PC-9 (cell line): ENCODE measurements at regions not wholly inside any gene's neighbourhood (a gene's known extent, or its start where the extent isn't known, plus 50 kb on each side); places are given as distances from the start of the nearest gene placed in this dataset.

Source experiments
- BruUV-seq: library from RNA; stranded (reverse); fragments of 400-500 nt; replicated peaks from 2 replicates; lab custom pipeline; 2021; lab: Mats Ljungman, UMichigan
- CTCF ChIA-PET: fragments of 300-600 bp; sonication (Branson Sonifier 250); formaldehyde crosslinking; loops from one replicate; lab custom pipeline; 2022; ENCODE audit warnings: antibody characterized with exemption; lab: Charles Lee
- POLR2A ChIA-PET: fragments of 300-600 bp; sonication (Branson Sonifier 250); formaldehyde crosslinking; loops from one replicate; lab custom pipeline; 2022; ENCODE audit warnings: antibody characterized with exemption; ENCODE audit not compliant: unreplicated experiment; lab: Charles Lee
- DNase-seq, 2 experiments: peaks; one replicate each; pipeline versions ENCODE4 v3.0.0 to v3.0.0-alpha.2; 2015 to 2022; ENCODE audit warnings: mixed read lengths in 1 of 2
- H2AFZ ChIP-seq: fragments of 200-600 bp; sonication (generic); 2 replicates; pipeline ENCODE4 v1.8.1; 2017; ENCODE audit warnings: antibody characterized with exemption
- H3F3A ChIP-seq: fragments of 200-600 bp; sonication (generic); 2 replicates; pipeline ENCODE4 v1.8.1; 2017; ENCODE audit warnings: antibody characterized with exemption, mild to moderate bottlenecking, low read depth; ENCODE audit not compliant: insufficient read depth
- H3K27ac ChIP-seq: fragments of 200-600 bp; sonication (generic); 2 replicates; pipeline ENCODE4 v1.6.1; 2016; ENCODE audit warnings: mixed run types
- H3K27me3 ChIP-seq: fragments of 200-600 bp; sonication (generic); 2 replicates; pipeline ENCODE4 v1.6.1; 2016; ENCODE audit warnings: low read depth, mixed run types; ENCODE audit not compliant: insufficient read depth
- H3K36me3 ChIP-seq: fragments of 200-600 bp; sonication (generic); 2 replicates; pipeline ENCODE4 v1.6.1; 2016; ENCODE audit warnings: low read depth, mixed run types
- H3K4me1 ChIP-seq: fragments of 200-600 bp; sonication (generic); replicated peaks from 2 replicates; pipeline ENCODE4 v1.6.1; 2016; ENCODE audit warnings: mixed run types; ENCODE audit not compliant: insufficient read depth
- H3K4me2 ChIP-seq: fragments of 200-600 bp; sonication (generic); 2 replicates; pipeline ENCODE4 v1.6.1; 2017; ENCODE audit warnings: mixed run types
- H3K4me3 ChIP-seq: fragments of 200-600 bp; sonication (generic); 2 replicates; pipeline ENCODE4 v1.6.1; 2016; ENCODE audit warnings: mixed run types
- H3K79me2 ChIP-seq: fragments of 200-600 bp; sonication (generic); 2 replicates; pipeline ENCODE4 v1.6.1; 2017; ENCODE audit warnings: low read depth, mixed run types
- H3K9me2 ChIP-seq: fragments of 200-600 bp; sonication (generic); 2 replicates; pipeline ENCODE4 v1.8.1; 2017; ENCODE audit warnings: mild to moderate bottlenecking; ENCODE audit not compliant: insufficient read depth
- H3K9me3 ChIP-seq: fragments of 200-600 bp; sonication (generic); 2 replicates; pipeline ENCODE4 v1.8.1; 2016; ENCODE audit warnings: low read depth; ENCODE audit not compliant: insufficient read depth
- H4K20me1 ChIP-seq: fragments of 200-600 bp; sonication (generic); 2 replicates; pipeline ENCODE4 v1.8.1; 2017; ENCODE audit not compliant: insufficient read depth
- EZH2 ChIP-seq: fragments of 200-600 bp; sonication (generic); IDR thresholded peaks from 2 replicates; pipeline ENCODE4 v1.8.0; 2017; ENCODE audit warnings: antibody characterized with exemption, low read depth
- intact Hi-C: fragments of 100-400 bp; cut with micrococcal nuclease; formaldehyde crosslinking; loops from one replicate; pipeline ENCODE4 v1.10.0; 2022; ENCODE audit not compliant: unreplicated experiment
- TF ChIP-seq, protein P1 (sequence below): fragments of 200-600 bp; sonication (generic); conservative IDR thresholded peaks from 2 replicates; pipeline ENCODE4 v1.6.1; 2017; ENCODE audit warnings: mixed run types, antibody characterized with exemption, mild to moderate bottlenecking, moderate library complexity

DNA sequence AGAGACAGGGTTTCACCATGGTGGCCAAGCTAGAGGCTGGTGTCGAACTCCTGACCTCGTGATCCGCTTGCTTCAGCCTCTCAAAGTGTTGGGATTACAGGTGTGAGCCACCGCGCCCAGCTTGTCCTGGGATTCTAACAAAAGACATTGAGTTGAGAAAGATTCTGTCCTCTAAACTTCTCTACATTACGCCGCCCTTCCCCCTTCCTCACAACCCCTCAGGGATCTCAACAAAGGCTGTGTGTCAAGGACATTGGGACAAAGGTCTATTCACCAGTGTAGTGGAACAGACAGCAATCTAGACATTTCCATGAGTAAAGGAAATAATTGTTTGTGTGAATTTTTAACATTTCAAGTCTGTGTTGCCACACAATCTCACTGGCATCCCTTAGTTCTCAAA lies 68.8 kb upstream of the KIF5B start:
- TF ChIP-seq EZH2: no peak
- TF ChIP-seq, protein P1, sequence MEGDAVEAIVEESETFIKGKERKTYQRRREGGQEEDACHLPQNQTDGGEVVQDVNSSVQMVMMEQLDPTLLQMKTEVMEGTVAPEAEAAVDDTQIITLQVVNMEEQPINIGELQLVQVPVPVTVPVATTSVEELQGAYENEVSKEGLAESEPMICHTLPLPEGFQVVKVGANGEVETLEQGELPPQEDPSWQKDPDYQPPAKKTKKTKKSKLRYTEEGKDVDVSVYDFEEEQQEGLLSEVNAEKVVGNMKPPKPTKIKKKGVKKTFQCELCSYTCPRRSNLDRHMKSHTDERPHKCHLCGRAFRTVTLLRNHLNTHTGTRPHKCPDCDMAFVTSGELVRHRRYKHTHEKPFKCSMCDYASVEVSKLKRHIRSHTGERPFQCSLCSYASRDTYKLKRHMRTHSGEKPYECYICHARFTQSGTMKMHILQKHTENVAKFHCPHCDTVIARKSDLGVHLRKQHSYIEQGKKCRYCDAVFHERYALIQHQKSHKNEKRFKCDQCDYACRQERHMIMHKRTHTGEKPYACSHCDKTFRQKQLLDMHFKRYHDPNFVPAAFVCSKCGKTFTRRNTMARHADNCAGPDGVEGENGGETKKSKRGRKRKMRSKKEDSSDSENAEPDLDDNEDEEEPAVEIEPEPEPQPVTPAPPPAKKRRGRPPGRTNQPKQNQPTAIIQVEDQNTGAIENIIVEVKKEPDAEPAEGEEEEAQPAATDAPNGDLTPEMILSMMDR: no peak
- no TSS peak for BruUV-seq
- H3K79me2 ChIP-seq: no peaks in the 10 kb centered on the region
- no peak overlapping the region for H3K27ac ChIP-seq
- no peaks in the 10 kb centered on the region for H3K9me3 ChIP-seq
- no peaks in the 10 kb centered on the region for H4K20me1 ChIP-seq
- H3K9me2 ChIP-seq: no peaks in the 10 kb centered on the region
- H2AFZ ChIP-seq: no peak overlapping the region
- no peak for DNase-seq
- no peaks in the 10 kb centered on the region for H3F3A ChIP-seq
- no peak overlapping the region for H3K4me3 ChIP-seq
- POLR2A ChIA-PET: no interaction called here
- no peak overlapping the region for H3K4me2 ChIP-seq
- no peaks in the 10 kb centered on the region for H3K4me1 ChIP-seq
- H3K27me3 ChIP-seq: no peaks in the 10 kb centered on the region
- CTCF ChIA-PET: interaction anchor here (0.6 kb wide), 1 partner anchor 219 kb away, joined by 4 read pairs; no protein-coding TSS in a partner anchor
- H3K36me3 ChIP-seq: no peaks in the 10 kb centered on the region
- intact Hi-C loops: no loop called here

- Histone ChIP-seq H3K36me3 (no peaks in the 10 kb centered on the region), H3K79me2 (no peaks in the 10 kb centered on the region), H3F3A (no peaks in the 10 kb centered on the region), H2AFZ (no peak overlapping the region), H3K4me1 (no peaks in the 10 kb centered on the region), H3K27ac (no peak overlapping the region), H3K4me2 (no peak overlapping the region), H3K27me3 (no peaks in the 10 kb centered on the region), H3K4me3 (no peak overlapping the region), H4K20me1 (no peaks in the 10 kb centered on the region), H3K9me3 (no peaks in the 10 kb centered on the region), H3K9me2 (no peaks in the 10 kb centered on the region)
- ChIA-PET POLR2A (no interaction called here), CTCF (interaction anchor here (0.5 kb wide), 1 partner anchor 1603 kb away, joined by 3 read pairs; no protein-coding TSS in a partner anchor)
- DNase-seq: no peak
- BruUV-seq: no TSS peak
- TF ChIP-seq EZH2: no peak
- TF ChIP-seq, protein P1: no peak
- intact Hi-C loops: no loop called here
These were observed 66.8 kb upstream of the KIF5B start for GRCh38 chr10:32123021-32123420.

GRCh38 chr10:32121648-32122047 lies 65.4 kb upstream of the KIF5B start:
- Histone ChIP-seq H4K20me1 (no peaks in the 10 kb centered on the region), H3K36me3 (no peaks in the 10 kb centered on the region), H3K79me2 (no peaks in the 10 kb centered on the region), H3K4me3 (no peak overlapping the region), H3K27me3 (no peaks in the 10 kb centered on the region), H3K9me3 (no peaks in the 10 kb centered on the region), H2AFZ (no peak overlapping the region), H3K4me2 (no peak overlapping the region), H3K27ac (no peak overlapping the region), H3K9me2 (no peaks in the 10 kb centered on the region), H3K4me1 (no peaks in the 10 kb centered on the region), H3F3A (no peaks in the 10 kb centered on the region)
- no peak for DNase-seq
- POLR2A ChIA-PET: no interaction called here
- TF ChIP-seq, protein P1: no peak
- no peak for TF ChIP-seq EZH2
- intact Hi-C loops: no loop called here
- CTCF ChIA-PET: no interaction called here
- no TSS peak for BruUV-seq
